Body of pancreas (tissue), 4 donors: ENCODE measurements at regions not wholly inside any gene's neighbourhood (a gene's known extent, or its start where the extent isn't known, plus 50 kb on each side); places are given as distances from the start of the nearest gene placed in this dataset.
"Not testable (repeated sequence)": the region's sequence is repeated elsewhere in the genome, so short reads cannot be mapped to it uniquely, and the experiment has no call there.

Source experiments
- ATAC-seq: fragments of 150-250 bp; one replicate; pipeline ENCODE4 v1.9.1; 2016
- DNase-seq, 4 donors: peaks; one replicate each; pipeline ENCODE4 v3.0.0-alpha.2; 2019
- H3K27ac ChIP-seq, 4 donors: fragments of 200-600 bp; sonication (generic); 1 replicate in 3 of 4; 2 replicates in 1 of 4; pipeline versions ENCODE4 v1.5.1 to v1.6.1; 2016 to 2019; ENCODE audit warnings: mild to moderate bottlenecking in 1 of 4, mixed read lengths in 1 of 4, moderate library complexity in 1 of 4
- H3K27me3 ChIP-seq, 2 donors: fragments of 200-600 bp; sonication (generic); one replicate each; pipeline ENCODE4 v1.6.0; 2016; ENCODE audit warnings: mild to moderate bottlenecking in 1 of 2
- H3K36me3 ChIP-seq, 2 donors: fragments of 200-600 bp; sonication (generic); replicated peaks in 1 of 2; 2 replicates each; pipeline ENCODE4 v1.5.1; 2016; ENCODE audit warnings: low read depth in 2 of 2; ENCODE audit not compliant: insufficient read depth in 1 of 2
- H3K4me1 ChIP-seq: fragments of 200-600 bp; sonication (generic); one replicate; pipeline ENCODE4 v1.6.0; 2016
- H3K4me3 ChIP-seq, 2 donors: fragments of 200-600 bp; sonication (generic); 1 replicate in 1 of 2; 2 replicates in 1 of 2; pipeline ENCODE4 v1.5.1; 2016 to 2019
- H3K9me3 ChIP-seq, 3 donors: fragments of 200-600 bp; sonication (generic); 1 replicate in 2 of 3; 2 replicates in 1 of 3; pipeline ENCODE4 v1.5.1; 2016
- CTCF ChIP-seq, 7 experiments: fragments of 450-650 bp in 4 of 7; fragments of 200-600 bp in 3 of 7; sonication (generic) in 3 of 7; IDR thresholded peaks; one replicate each; pipeline ENCODE4 v1.5.1; 2016 to 2019; ENCODE audit warnings: antibody characterized with exemption in 7 of 7
- POLR2A ChIP-seq, 3 donors: fragments of 450-650 bp; IDR thresholded peaks; one replicate each; pipeline ENCODE4 v1.6.1; 2016; ENCODE audit warnings: antibody characterized with exemption in 3 of 3, mild to moderate bottlenecking in 2 of 3
- WGBS, 2 donors: methylation state at CpG; one replicate each; pipeline ENCODE4 v1.1.5; 2017; 5-methylcytosine and 5-hydroxymethylcytosine counted together
- intact Hi-C: fragments of 100-400 bp; cut with DNase I; formaldehyde crosslinking; loops from one replicate; pipeline ENCODE4 v1.15.1; 2023

GRCh38 chr5:99369797-99370593 is 441.2 kb upstream of the CHD1 start:
- WGBS, 2 donors: 21 to 23% methylated on average over 3 of the region's 3 CpGs
- ATAC-seq (no peak), DNase-seq (no peak)
- Histone ChIP-seq H3K4me3 (no peak overlapping the region), H3K27me3 (no peaks in the 10 kb centered on the region), H3K9me3 (no peaks in the 10 kb centered on the region), H3K4me1 (no peaks in the 10 kb centered on the region), H3K27ac (no peak overlapping the region), H3K36me3 (no peaks in the 10 kb centered on the region)
- intact Hi-C loops: no loop called here
- TF ChIP-seq POLR2A (IDR thresholded peaks at IDR 0.05): no peak
- no peak for TF ChIP-seq CTCF (IDR thresholded peaks at IDR 0.05)

- intact Hi-C loops: no loop called here
- TF ChIP-seq POLR2A (IDR thresholded peaks at IDR 0.05): no peak
- no peak for TF ChIP-seq CTCF (IDR thresholded peaks at IDR 0.05)
- ATAC-seq: no peak
- no peak overlapping the region for H3K27ac ChIP-seq
- 45 to 50% methylated on average over 2 of the region's 2 CpGs for whole genome bisulfite sequencing, 2 donors
- H3K9me3 ChIP-seq: no peaks in the 10 kb centered on the region
- no peaks in the 10 kb centered on the region for H3K27me3 ChIP-seq
- H3K4me3 ChIP-seq: no peak overlapping the region
- no peak for DNase-seq
- no peaks in the 10 kb centered on the region for H3K4me1 ChIP-seq
- H3K36me3 ChIP-seq: no peaks in the 10 kb centered on the region
These were observed 439.9 kb upstream of the CHD1 start for GRCh38 chr5:99368726-99369125.

- Histone ChIP-seq H3K27me3 (no peaks in the 10 kb centered on the region), H3K9me3 (peaks cover 0 to 13% (median 0%) of the 10 kb centered on the region in 3 donors), H3K4me3 (no peak overlapping the region), H3K4me1 (no peaks in the 10 kb centered on the region), H3K27ac (no peak overlapping the region), H3K36me3 (no peaks in the 10 kb centered on the region)
- TF ChIP-seq CTCF (IDR thresholded peaks at IDR 0.05): no peak
- no peak for TF ChIP-seq POLR2A (IDR thresholded peaks at IDR 0.05)
- intact Hi-C loops: no loop called here
- ATAC-seq: no peak
- DNase-seq: no peak
These were observed 427.1 kb upstream of the CHD1 start for GRCh38 chr5:99355881-99356280.

- Histone ChIP-seq H3K4me3 (no peak overlapping the region), H3K36me3 (no peaks in the 10 kb centered on the region), H3K4me1 (no peaks in the 10 kb centered on the region), H3K27me3 (no peaks in the 10 kb centered on the region), H3K9me3 (peaks cover 0 to 13% (median 0%) of the 10 kb centered on the region in 3 donors), H3K27ac (no peak overlapping the region)
- TF ChIP-seq POLR2A (IDR thresholded peaks at IDR 0.05) (no peak), CTCF (IDR thresholded peaks at IDR 0.05) (no peak)
- intact Hi-C loops: no loop called here
- 44 to 53% methylated on average over 2 of the region's 2 CpGs for WGBS, 2 donors
- no peak for ATAC-seq
- DNase-seq: no peak
These were observed 421.0 kb upstream of the CHD1 start for GRCh38 chr5:99349787-99350186.

- Histone ChIP-seq H3K27me3 (no peaks in the 10 kb centered on the region), H3K4me1 (no peaks in the 10 kb centered on the region), H3K4me3 (no peak overlapping the region), H3K36me3 (no peaks in the 10 kb centered on the region), H3K9me3 (peaks cover 0 to 13% (median 0%) of the 10 kb centered on the region in 3 donors), H3K27ac (no peak overlapping the region)
- DNase-seq (no peak), ATAC-seq (no peak)
- TF ChIP-seq POLR2A (IDR thresholded peaks at IDR 0.05) (no peak), CTCF (IDR thresholded peaks at IDR 0.05) (no peak)
- 68 to 72% methylated on average over 4 of the region's 4 CpGs for WGBS, 2 donors
- intact Hi-C loops: no loop called here
These were observed 419.8 kb upstream of the CHD1 start for GRCh38 chr5:99348597-99348996.

- intact Hi-C loops, H3K27ac ChIP-seq, H3K9me3 ChIP-seq, H3K4me1 ChIP-seq, H3K27me3 ChIP-seq, ATAC-seq, H3K4me3 ChIP-seq, DNase-seq, H3K36me3 ChIP-seq: not testable (repeated sequence)
- 89 to 97% methylated on average over 2 of the region's 2 CpGs for WGBS, 2 donors
These were observed 411.0 kb upstream of the CHD1 start for GRCh38 chr5:99339758-99340157.
